ENCODE measurements at regions not wholly inside any gene's neighbourhood (a gene's known extent, or its start where the extent isn't known, plus 50 kb on each side); places are given as distances from the start of the nearest gene placed in this dataset.
"Not testable (repeated sequence)": the region's sequence is repeated elsewhere in the genome, so short reads cannot be mapped to it uniquely, and the experiment has no call there.

DNA sequence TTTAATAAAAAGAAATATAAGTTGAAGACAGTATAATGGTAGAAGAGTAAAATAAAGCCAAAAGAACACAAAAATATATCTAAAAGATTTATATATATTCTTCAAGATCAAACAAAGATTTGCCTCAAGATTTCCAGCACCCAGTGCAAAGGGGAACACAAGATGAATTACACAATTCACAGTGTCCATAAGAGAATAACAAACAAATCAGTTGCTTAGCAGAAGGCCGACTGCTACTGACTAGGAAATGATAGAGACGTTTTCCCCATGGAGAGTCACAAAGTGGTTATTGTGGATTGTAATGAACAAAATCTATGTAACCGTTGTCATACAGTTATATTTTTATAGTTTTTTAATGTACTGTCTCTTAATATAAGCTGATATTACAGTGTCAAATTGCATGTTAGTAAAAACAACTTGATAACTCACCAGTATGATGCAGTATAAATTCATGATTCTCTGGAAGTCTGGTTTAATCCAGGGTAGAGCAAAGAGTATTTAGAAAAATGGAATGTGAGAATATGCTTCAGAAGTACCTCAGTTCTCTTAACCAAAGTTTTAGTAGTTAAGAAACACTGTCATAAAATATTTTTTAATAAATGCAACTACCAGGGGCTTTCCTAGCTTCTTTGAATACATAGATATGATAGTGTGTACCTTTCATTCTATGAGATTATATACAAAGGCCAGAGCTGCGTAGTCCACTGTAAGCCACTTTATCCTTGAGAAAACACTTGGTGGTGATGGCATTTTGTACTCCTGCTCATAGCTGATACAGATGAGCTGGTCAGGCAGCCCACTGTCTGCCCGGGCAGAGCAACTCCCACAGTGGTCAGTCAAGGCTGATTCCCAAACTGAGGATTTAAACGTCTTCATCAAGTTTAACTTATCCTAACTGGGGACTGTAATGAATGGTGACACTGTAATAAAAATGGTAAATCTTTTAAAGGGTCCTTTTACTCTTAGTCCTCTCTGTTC, 180.5 kb upstream of the DTNA start:
- Mint-ChIP-seq H3K36me3 (no peaks in the 10 kb centered on the region), H3K9me3 (peaks cover 0 to 24% (median 5%) of the 10 kb centered on the region in 6 donors), H3K27me3 (ENCODE audit: low read depth in 3 of 3) (peaks cover 0 to 4% (median 0%) of the 10 kb centered on the region in 3 donors), H3K4me3 (no peak overlapping the region), H3K27ac (no peak overlapping the region), H3K4me1 (no peaks in the 10 kb centered on the region)
- no peak for DNase-seq

DNA sequence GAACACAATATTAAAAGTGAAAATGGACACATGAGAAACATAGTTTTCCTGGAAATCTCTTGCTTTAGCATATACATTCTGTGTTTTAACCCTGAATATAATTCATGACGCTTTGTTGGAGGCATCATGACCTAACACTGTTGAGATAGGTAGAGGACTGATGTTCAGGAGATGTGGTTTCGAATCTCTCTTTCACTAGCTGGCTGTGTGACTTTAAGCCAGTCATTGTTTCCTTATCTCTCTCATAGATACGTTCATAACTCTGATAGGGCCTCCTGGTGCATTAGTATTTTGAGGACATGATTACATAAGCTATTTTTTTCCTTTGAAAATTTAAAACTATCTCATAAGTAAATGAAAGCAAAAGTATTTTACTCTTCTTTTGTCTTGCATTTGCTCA, 179.0 kb upstream of the DTNA start:
- no peaks in the 10 kb centered on the region for H3K4me1 Mint-ChIP-seq
- peaks cover 0 to 6% (median 0%) of the 10 kb centered on the region in 3 donors for H3K27me3 Mint-ChIP-seq (ENCODE audit: low read depth in 3 of 3)
- H3K27ac Mint-ChIP-seq, result no peak overlapping the region
- peaks cover 0 to 23% (median 4%) of the 10 kb centered on the region in 6 donors for H3K9me3 Mint-ChIP-seq
- H3K36me3 Mint-ChIP-seq, result no peaks in the 10 kb centered on the region
- no peak for DNase-seq
- no peak overlapping the region for H3K4me3 Mint-ChIP-seq

DNA sequence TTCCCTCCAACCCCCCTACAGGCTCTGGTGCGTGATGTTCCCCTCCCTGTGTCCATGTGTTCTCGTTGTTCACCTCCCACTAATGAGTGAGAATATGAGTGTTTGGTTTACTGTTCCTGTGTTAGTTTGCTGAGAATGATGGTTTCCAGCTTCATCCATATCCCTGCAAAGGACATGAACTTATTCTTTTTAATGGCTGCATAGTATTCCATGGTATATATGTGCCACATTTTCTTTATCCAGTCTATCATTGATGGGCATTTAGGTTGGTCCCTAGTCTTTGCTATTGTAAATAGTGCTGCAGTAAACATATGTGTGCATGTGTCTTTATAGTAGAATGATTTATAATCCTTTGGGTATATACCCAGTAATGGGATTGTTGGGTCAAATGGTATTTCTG, 175.5 kb upstream of the DTNA start:
- not testable (repeated sequence) for H3K36me3 Mint-ChIP-seq; H3K27me3 Mint-ChIP-seq (ENCODE audit: low read depth in 3 of 3); H3K4me1 Mint-ChIP-seq; H3K4me3 Mint-ChIP-seq; DNase-seq; H3K27ac Mint-ChIP-seq
- H3K9me3 Mint-ChIP-seq, result peaks cover 0 to 16% (median 4%) of the 10 kb centered on the region in 6 donors

GRCh38 chr18:34540897-34541296, 169.2 kb upstream of the DTNA start:
- Mint-ChIP-seq H3K4me1 (no peaks in the 10 kb centered on the region), H3K36me3 (no peaks in the 10 kb centered on the region), H3K27me3 (ENCODE audit: low read depth in 3 of 3) (peaks cover 0 to 2% (median 0%) of the 10 kb centered on the region in 3 donors), H3K27ac (no peak overlapping the region), H3K4me3 (no peak overlapping the region), H3K9me3 (peaks cover 0 to 3% (median 0%) of the 10 kb centered on the region in 6 donors)
- no peak for DNase-seq

- Mint-ChIP-seq H3K4me1 (no peaks in the 10 kb centered on the region), H3K27me3 (ENCODE audit: low read depth in 3 of 3) (peaks cover 0 to 2% (median 0%) of the 10 kb centered on the region in 3 donors), H3K27ac (no peak overlapping the region), H3K9me3 (peaks cover 0 to 3% (median 0%) of the 10 kb centered on the region in 6 donors), H3K4me3 (no peak overlapping the region), H3K36me3 (no peaks in the 10 kb centered on the region)
- DNase-seq, result no peak
Measured at GRCh38 chr18:34542625-34543024, 167.5 kb upstream of the DTNA start.

DNA sequence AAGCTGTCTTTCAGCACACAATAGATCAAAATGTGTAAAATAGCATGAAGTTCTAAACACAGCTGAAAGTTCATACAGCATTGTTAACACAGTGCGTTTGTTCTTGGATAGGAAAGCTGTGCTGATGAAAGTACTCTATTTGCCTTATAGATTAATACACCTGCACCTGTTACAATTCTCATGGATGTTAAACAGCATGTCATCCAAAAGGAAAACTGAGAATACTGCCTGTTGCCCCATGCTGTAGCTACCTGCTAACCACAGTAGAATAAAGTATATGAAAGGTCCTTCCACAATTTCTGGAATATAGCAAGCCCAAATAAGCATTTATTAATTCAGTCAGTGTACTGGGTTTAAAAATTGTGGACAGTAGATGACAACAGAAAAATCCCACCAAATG, 166.7 kb upstream of the DTNA start:
- Mint-ChIP-seq H3K27ac (no peak overlapping the region), H3K27me3 (ENCODE audit: low read depth in 3 of 3) (peaks cover 0 to 2% (median 0%) of the 10 kb centered on the region in 3 donors), H3K36me3 (no peaks in the 10 kb centered on the region), H3K9me3 (peaks cover 0 to 3% (median 0%) of the 10 kb centered on the region in 6 donors), H3K4me1 (no peaks in the 10 kb centered on the region), H3K4me3 (no peak overlapping the region)
- no peak for DNase-seq

DNA sequence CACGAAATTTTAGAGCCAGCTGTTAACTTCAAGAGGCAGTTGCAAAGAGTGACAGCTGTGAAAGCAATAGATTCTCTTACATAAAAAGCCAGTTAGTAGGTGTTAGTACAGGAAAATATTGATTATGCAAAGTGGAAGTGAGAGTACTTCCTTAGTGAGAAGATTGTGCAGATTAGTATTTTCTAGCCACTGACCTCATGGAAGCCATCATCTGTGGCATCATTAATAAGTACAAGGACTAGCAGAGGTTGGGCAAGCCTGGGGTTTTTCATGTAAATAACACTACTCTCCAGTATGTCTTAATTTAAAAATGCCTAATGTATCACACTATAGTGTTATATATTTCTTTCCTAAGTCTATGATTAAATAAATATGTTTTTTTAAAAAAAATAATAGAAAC, 166.2 kb upstream of the DTNA start:
- DNase-seq, result no peak
- H3K36me3 Mint-ChIP-seq, result no peaks in the 10 kb centered on the region
- no peak overlapping the region for H3K4me3 Mint-ChIP-seq
- H3K27ac Mint-ChIP-seq, result no peak overlapping the region
- no peaks in the 10 kb centered on the region for H3K4me1 Mint-ChIP-seq
- H3K27me3 Mint-ChIP-seq (ENCODE audit: low read depth in 3 of 3), result peaks cover 0 to 3% (median 0%) of the 10 kb centered on the region in 3 donors
- H3K9me3 Mint-ChIP-seq, result peaks cover 0 to 3% (median 0%) of the 10 kb centered on the region in 6 donors

- no peak overlapping the region for H3K4me3 Mint-ChIP-seq
- H3K27ac Mint-ChIP-seq, result no peak overlapping the region
- no peaks in the 10 kb centered on the region for H3K36me3 Mint-ChIP-seq
- no peak for DNase-seq
- H3K9me3 Mint-ChIP-seq, result peaks cover 0 to 3% (median 0%) of the 10 kb centered on the region in 6 donors
- peaks cover 0 to 3% (median 0%) of the 10 kb centered on the region in 3 donors for H3K27me3 Mint-ChIP-seq (ENCODE audit: low read depth in 3 of 3)
- H3K4me1 Mint-ChIP-seq, result no peaks in the 10 kb centered on the region
Measured at GRCh38 chr18:34544930-34545329, 165.2 kb upstream of the DTNA start.

DNA sequence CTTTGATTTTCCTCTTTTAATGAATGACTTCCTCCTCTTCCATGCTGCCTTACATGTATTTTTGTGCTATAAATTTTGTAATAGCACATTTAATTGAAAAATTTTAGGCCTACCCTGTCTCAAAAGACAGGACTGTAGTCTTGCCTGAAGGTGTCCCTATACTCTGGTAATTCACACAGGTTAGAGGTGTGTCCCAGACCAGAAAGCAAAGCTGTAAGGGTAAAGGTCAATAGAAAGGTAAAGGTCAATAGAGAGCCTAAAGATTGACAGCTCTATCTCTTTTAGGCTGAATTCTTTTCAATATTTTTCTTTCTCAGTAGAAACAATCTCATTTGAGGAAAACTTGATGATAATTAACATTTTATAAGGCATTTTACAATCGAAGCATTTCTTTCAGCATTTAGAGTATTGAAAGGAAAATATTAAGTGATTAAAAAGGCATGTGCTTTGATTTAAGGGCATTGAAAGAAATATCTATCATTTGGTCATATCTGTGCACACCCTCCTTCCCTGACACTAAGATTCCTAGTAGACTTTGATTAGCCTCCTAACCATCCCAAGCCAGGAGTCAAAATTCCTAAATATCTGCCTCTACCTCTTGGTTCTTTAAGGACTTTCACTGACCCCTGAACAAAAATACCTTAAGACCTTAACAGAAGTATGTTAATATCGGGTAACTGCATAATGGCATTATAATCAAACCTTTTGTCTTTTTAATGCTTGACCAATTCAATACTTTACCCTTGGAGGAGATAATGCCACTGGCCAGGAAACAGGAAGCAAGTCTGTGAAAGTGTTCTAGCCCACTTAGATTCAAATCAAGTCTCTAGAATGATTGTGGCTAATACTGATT, 161.8 kb upstream of the DTNA start:
- no peaks in the 10 kb centered on the region for H3K4me1 Mint-ChIP-seq
- H3K27ac Mint-ChIP-seq, result no peak overlapping the region
- H3K36me3 Mint-ChIP-seq, result no peaks in the 10 kb centered on the region
- peaks cover 0 to 3% (median 0%) of the 10 kb centered on the region in 6 donors for H3K9me3 Mint-ChIP-seq
- no peak overlapping the region for H3K4me3 Mint-ChIP-seq
- peaks cover 0 to 1% (median 0%) of the 10 kb centered on the region in 3 donors for H3K27me3 Mint-ChIP-seq (ENCODE audit: low read depth in 3 of 3)
- no peak for DNase-seq

DNA sequence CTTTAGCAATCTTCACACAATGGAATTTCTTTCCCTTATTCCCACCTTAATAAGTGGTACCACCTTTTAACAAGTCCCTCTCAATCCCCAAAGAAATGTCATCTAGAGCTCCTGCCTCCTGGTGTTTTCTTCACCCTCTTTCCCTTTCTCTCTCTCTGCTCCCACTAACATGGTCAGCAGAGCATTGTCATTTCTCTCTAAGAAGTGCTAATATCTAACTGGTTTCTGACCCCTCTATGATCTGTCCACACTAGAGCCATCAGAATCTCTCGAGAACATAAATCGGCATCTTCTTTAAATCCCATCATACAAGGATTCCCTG, 161.2 kb upstream of the DTNA start:
- DNase-seq, result no peak
- no peak overlapping the region for H3K27ac Mint-ChIP-seq
- peaks cover 0 to 1% (median 0%) of the 10 kb centered on the region in 3 donors for H3K27me3 Mint-ChIP-seq (ENCODE audit: low read depth in 3 of 3)
- H3K4me3 Mint-ChIP-seq, result no peak overlapping the region
- no peaks in the 10 kb centered on the region for H3K36me3 Mint-ChIP-seq
- H3K9me3 Mint-ChIP-seq, result peaks cover 0 to 3% (median 0%) of the 10 kb centered on the region in 6 donors
- no peaks in the 10 kb centered on the region for H3K4me1 Mint-ChIP-seq

DNA sequence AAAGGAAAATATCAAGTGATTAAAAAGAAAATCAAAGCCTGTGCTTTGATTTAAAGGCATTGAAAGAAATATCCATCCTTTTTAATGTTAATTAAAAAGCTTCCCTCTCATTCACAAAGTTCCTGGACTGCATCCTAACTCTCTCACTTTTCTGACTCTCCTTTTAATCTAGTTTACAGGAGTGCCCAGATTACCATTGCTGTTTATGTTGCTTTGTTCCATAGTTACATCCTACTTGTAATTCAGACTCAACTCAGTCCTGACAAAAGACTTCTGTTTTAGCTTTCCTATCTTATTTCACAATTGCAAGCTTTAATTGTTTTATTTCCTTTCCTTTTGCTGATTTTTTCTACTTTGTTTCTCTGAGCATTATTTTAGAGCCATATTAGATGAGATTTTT, 160.7 kb upstream of the DTNA start:
- H3K27ac Mint-ChIP-seq, result no peak overlapping the region
- no peaks in the 10 kb centered on the region for H3K4me1 Mint-ChIP-seq
- H3K36me3 Mint-ChIP-seq, result no peaks in the 10 kb centered on the region
- no peak for DNase-seq
- no peak overlapping the region for H3K4me3 Mint-ChIP-seq
- peaks cover 0 to 1% (median 0%) of the 10 kb centered on the region in 3 donors for H3K27me3 Mint-ChIP-seq (ENCODE audit: low read depth in 3 of 3)
- peaks cover 0 to 3% (median 0%) of the 10 kb centered on the region in 6 donors for H3K9me3 Mint-ChIP-seq

DNA sequence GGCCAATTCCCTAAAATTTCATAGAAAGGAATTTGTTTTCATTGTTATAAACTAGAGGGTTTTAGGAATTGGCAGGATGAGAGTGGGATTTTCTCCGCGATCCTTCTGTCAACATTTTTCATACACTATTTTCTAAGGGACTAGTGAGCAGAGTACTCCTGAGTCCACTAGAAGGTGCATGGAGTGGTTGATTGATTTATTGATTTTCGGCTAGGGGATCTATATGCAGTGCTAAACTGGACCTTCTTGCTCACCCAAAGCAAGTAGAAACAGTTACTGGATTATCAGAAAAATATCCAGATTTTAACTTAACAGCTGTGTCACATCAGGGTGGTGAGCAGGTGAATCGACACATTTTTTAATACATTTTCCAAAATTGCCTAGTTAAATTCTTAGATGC, 159.9 kb upstream of the DTNA start:
- Mint-ChIP-seq H3K4me1 (no peaks in the 10 kb centered on the region), H3K27ac (no peak overlapping the region), H3K36me3 (no peaks in the 10 kb centered on the region), H3K27me3 (ENCODE audit: low read depth in 3 of 3) (peaks cover 0 to 1% (median 0%) of the 10 kb centered on the region in 3 donors), H3K9me3 (peaks cover 0 to 2% (median 0%) of the 10 kb centered on the region in 6 donors), H3K4me3 (no peak overlapping the region)
- no peak for DNase-seq

DNA sequence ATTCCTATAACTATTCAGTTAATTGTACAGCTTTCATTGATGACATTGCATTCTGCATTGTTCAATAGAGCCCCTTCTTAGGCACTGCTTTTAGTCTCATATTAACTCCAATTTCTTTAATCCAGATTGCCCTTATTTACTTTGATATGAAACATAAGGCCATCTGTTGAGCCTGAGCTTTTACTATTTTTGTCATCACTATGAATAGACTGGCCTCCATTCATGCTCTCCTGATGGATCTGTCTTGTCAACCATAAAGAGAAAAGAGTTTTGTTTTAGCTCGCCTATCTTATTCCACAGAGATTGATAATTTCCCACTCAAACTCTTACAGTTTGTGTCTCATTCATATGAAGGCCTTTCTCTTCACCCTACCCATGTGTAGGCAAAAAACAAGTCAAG, 159.2 kb upstream of the DTNA start:
- Mint-ChIP-seq H3K9me3 (peaks cover 0 to 4% (median 0%) of the 10 kb centered on the region in 6 donors), H3K4me1 (no peaks in the 10 kb centered on the region), H3K4me3 (no peak overlapping the region), H3K36me3 (no peaks in the 10 kb centered on the region), H3K27ac (no peak overlapping the region), H3K27me3 (ENCODE audit: low read depth in 3 of 3) (peaks cover 0 to 1% (median 0%) of the 10 kb centered on the region in 3 donors)
- no peak for DNase-seq

DNA sequence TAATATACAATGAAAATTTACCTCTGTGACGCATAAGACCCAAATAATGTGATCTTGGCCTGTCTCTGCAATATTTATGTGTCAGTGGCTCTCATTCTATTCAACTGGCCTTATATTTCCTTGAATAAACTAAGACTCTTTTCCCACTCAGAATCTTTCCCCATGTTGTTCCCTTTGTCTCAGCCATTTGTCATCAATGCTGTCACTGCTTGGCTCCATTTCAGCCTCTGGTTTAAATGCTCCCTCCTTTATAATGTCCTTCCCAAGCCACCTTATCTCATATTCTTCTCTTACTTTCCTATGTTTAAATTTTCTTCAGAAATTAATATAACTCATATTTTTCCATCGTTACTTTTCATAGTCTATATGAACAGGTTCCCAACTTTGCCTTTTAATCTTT, 158.3 kb upstream of the DTNA start:
- Mint-ChIP-seq H3K4me1 (no peaks in the 10 kb centered on the region), H3K27ac (no peak overlapping the region), H3K9me3 (peaks cover 0 to 4% (median 0%) of the 10 kb centered on the region in 6 donors), H3K36me3 (no peaks in the 10 kb centered on the region), H3K4me3 (no peak overlapping the region), H3K27me3 (ENCODE audit: low read depth in 3 of 3) (peaks cover 0 to 1% (median 0%) of the 10 kb centered on the region in 3 donors)
- no peak for DNase-seq
